ENCODE measurements at regions not wholly inside any gene's neighbourhood (a gene's known extent, or its start where the extent isn't known, plus 50 kb on each side); places are given as distances from the start of the nearest gene placed in this dataset.

DNA sequence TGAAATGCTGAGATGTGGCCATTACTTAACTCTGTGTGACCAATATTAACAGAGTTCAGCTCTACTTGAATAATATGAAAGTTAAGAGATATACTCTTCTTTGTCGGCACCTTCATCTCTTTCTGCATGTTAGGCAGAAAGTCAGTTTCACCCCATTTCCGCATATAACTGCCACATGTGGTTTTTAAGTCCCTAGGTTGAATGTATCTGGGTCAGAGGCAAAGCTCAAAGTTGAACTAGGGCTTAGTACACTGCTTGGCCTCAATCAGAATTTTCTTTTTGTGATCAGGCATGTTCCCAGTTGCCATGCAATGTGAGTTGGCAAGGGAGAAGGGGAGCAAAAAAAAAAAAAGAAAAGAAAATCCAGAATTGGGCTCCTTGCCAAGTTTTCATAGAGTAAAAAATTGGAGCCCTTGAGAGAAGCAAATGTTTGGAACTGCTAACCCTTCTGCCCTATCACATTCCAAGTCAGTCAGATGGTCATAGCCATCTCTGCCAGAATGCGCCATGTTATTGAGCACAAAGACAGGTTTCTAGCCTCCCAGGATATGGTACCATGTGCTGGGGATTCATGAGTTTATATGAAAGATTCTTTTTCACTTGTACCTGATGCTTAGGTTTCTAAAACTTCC, 251.2 kb upstream of the RORB start:
- WGBS (ENCODE audit: low lambda C conversion rate) = 29% methylated on average over 3 of the region's 3 CpGs
- no peak for DNase-seq

DNA sequence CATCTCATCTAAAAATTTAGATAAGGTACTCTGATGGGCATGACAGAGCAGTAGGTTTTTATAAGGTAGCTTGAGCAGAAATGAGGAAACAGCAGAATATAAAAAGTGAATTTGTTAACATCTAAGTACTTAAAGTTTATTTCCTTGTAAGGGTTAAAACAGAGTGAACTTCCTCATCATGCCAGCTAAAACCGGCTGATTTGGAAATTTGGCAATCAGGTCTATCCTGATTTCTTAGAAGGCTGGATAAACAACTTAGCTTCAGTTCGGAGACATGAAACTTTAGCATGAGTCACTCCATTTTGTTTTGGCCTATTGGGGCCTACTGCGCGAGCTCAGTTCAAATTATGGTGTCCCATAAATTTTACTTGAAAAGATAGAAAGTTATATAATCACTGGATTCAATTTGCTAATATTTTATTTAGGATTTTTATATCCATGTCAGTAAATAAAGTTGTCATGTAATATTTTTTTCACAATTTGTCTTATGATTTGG, 241.6 kb upstream of the RORB start:
- ChIA-PET POLR2A (interaction anchor here (0.6 kb wide), 1 partner anchor 967 kb away, joined by 3 read pairs; no protein-coding TSS in a partner anchor), CTCF (no interaction called here)
- TF ChIP-seq RCOR1 (IDR thresholded peaks at IDR 0.05; ENCODE audit: low read length) = 0 out of 2 replicates have a peak, but pooled peaks have one; percentile 36
- peak; percentile 7 for TF ChIP-seq CHD2 (IDR thresholded peaks at IDR 0.05; ENCODE audit: low read length, partially characterized antibody)
- TF ChIP-seq GABPA (IDR thresholded peaks at IDR 0.05; ENCODE audit: low read depth) = no peak
- TF ChIP-seq, protein P1, sequence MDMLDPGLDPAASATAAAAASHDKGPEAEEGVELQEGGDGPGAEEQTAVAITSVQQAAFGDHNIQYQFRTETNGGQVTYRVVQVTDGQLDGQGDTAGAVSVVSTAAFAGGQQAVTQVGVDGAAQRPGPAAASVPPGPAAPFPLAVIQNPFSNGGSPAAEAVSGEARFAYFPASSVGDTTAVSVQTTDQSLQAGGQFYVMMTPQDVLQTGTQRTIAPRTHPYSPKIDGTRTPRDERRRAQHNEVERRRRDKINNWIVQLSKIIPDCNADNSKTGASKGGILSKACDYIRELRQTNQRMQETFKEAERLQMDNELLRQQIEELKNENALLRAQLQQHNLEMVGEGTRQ (IDR thresholded peaks at IDR 0.05; ENCODE audit: borderline replicate concordance, low read depth, low read length) = no peak
- H3K9ac ChIP-seq = no peak overlapping the region
- WGBS (ENCODE audit: low lambda C conversion rate) = 39% methylated on average over 4 of the region's 4 CpGs
- H2AFZ ChIP-seq (ENCODE audit: low read depth) = no peak overlapping the region
- H4K20me1 ChIP-seq (ENCODE audit: insufficient read depth) = no peaks in the 10 kb centered on the region
- H3K9me2 ChIP-seq = no peaks in the 10 kb centered on the region
- no peaks in the 10 kb centered on the region for H3K79me2 ChIP-seq (ENCODE audit: insufficient read depth)
- no peaks in the 10 kb centered on the region for H3K4me1 ChIP-seq (ENCODE audit: control insufficient read depth in 1 of 2, insufficient read depth in 2 of 2, low read depth in 1 of 2, low read length in 1 of 2)
- H3K4me3 ChIP-seq (ENCODE audit: low read depth in 2 of 2, low read length in 1 of 2) = no peak overlapping the region
- no peaks in the 10 kb centered on the region for H3K9me3 ChIP-seq
- no peak overlapping the region for H3K4me2 ChIP-seq
- no peaks in the 10 kb centered on the region for H3K36me3 ChIP-seq (replicated peaks in 1 of 2; ENCODE audit: control insufficient read depth in 1 of 2, insufficient read depth in 2 of 2, low read length in 1 of 2)
- H3F3A ChIP-seq (replicated peaks; ENCODE audit: insufficient read depth) = no peaks in the 10 kb centered on the region
- H3K27me3 ChIP-seq (ENCODE audit: insufficient read depth) = no peaks in the 10 kb centered on the region
- no peak for DNase-seq
- no peak overlapping the region for H3K27ac ChIP-seq (ENCODE audit: low read depth in 2 of 2, low read length in 1 of 2)

More for the DNA sequence above, 251.2 kb upstream of the RORB start:
- no peaks in the 10 kb centered on the region for H3K27me3 ChIP-seq (ENCODE audit: insufficient read depth)
- no peaks in the 10 kb centered on the region for H4K20me1 ChIP-seq (ENCODE audit: insufficient read depth)
- H3K9me2 ChIP-seq = no peaks in the 10 kb centered on the region
- no peak overlapping the region for H3K9ac ChIP-seq
- TF ChIP-seq TAF1 (IDR thresholded peaks at IDR 0.05; ENCODE audit: borderline replicate concordance, low read depth, low read length) (no peak), GABPA (IDR thresholded peaks at IDR 0.05; ENCODE audit: low read depth) (no peak), SMC3 (IDR thresholded peaks at IDR 0.05; ENCODE audit: low read depth, low read length) (no peak), RCOR1 (IDR thresholded peaks at IDR 0.05; ENCODE audit: low read length) (no peak), EP300 (IDR thresholded peaks at IDR 0.05; ENCODE audit: borderline replicate concordance in 1 of 2, low read depth in 1 of 2, low read length in 1 of 2) (no peak), MXI1 (IDR thresholded peaks at IDR 0.05; ENCODE audit: low read depth, low read length) (no peak), MEF2A (IDR thresholded peaks at IDR 0.05; ENCODE audit: borderline replicate concordance, low read depth) (no peak), JUND (IDR thresholded peaks at IDR 0.05) (no peak), ELF1 (IDR thresholded peaks at IDR 0.05) (no peak), TCF12 (IDR thresholded peaks at IDR 0.05) (no peak), RFX5 (IDR thresholded peaks at IDR 0.05; ENCODE audit: low read length) (no peak)
- TF ChIP-seq, protein P1 (IDR thresholded peaks at IDR 0.05; ENCODE audit: borderline replicate concordance, low read depth, low read length) = no peak
- TF ChIP-seq, protein P2, sequence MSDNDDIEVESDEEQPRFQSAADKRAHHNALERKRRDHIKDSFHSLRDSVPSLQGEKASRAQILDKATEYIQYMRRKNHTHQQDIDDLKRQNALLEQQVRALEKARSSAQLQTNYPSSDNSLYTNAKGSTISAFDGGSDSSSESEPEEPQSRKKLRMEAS (IDR thresholded peaks at IDR 0.05; ENCODE audit: low read depth) = no peak
- TF ChIP-seq, protein P3, sequence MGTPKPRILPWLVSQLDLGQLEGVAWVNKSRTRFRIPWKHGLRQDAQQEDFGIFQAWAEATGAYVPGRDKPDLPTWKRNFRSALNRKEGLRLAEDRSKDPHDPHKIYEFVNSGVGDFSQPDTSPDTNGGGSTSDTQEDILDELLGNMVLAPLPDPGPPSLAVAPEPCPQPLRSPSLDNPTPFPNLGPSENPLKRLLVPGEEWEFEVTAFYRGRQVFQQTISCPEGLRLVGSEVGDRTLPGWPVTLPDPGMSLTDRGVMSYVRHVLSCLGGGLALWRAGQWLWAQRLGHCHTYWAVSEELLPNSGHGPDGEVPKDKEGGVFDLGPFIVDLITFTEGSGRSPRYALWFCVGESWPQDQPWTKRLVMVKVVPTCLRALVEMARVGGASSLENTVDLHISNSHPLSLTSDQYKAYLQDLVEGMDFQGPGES (IDR thresholded peaks at IDR 0.05; ENCODE audit: low read depth, low read length) = no peak
- H3K4me1 ChIP-seq (ENCODE audit: control insufficient read depth in 1 of 2, insufficient read depth in 2 of 2, low read depth in 1 of 2, low read length in 1 of 2) = no peaks in the 10 kb centered on the region
- no peak overlapping the region for H3K4me3 ChIP-seq (ENCODE audit: low read depth in 2 of 2, low read length in 1 of 2)
- no peaks in the 10 kb centered on the region for H3F3A ChIP-seq (replicated peaks; ENCODE audit: insufficient read depth)
- no peak overlapping the region for H3K4me2 ChIP-seq
- CTCF ChIA-PET = no interaction called here
- H3K79me2 ChIP-seq (ENCODE audit: insufficient read depth) = no peaks in the 10 kb centered on the region
- no peaks in the 10 kb centered on the region for H3K36me3 ChIP-seq (replicated peaks in 1 of 2; ENCODE audit: control insufficient read depth in 1 of 2, insufficient read depth in 2 of 2, low read length in 1 of 2)
- no peak overlapping the region for H3K27ac ChIP-seq (ENCODE audit: low read depth in 2 of 2, low read length in 1 of 2)
- H2AFZ ChIP-seq (ENCODE audit: low read depth) = no peak overlapping the region
- H3K9me3 ChIP-seq = no peaks in the 10 kb centered on the region
- POLR2A ChIA-PET = no interaction called here

All from SK-N-SH (cell line).